ENCODE measurements at regions not wholly inside any gene's neighbourhood (a gene's known extent, or its start where the extent isn't known, plus 50 kb on each side); places are given as distances from the start of the nearest gene placed in this dataset.

- peaks cover 6% of the 10 kb centered on the region for H3K27me3 Mint-ChIP-seq (ENCODE audit: insufficient read depth, low read depth, poor library complexity)
- H3K36me3 Mint-ChIP-seq (ENCODE audit: low read depth): no peaks in the 10 kb centered on the region
- H3K9me3 Mint-ChIP-seq: no peaks in the 10 kb centered on the region; the same call in 2 of the 3 replicates
- ATAC-seq: no peak
- Histone ChIP-seq H3K4me2 (no peak overlapping the region), H3K27ac (ENCODE audit: low read depth) (no peak overlapping the region), H3K4me1 (ENCODE audit: insufficient read depth) (no peaks in the 10 kb centered on the region; the same call in 1 of the 2 replicates), H3K4me3 (no peak overlapping the region), H3F3A (replicated peaks; ENCODE audit: low read depth) (no peaks in the 10 kb centered on the region), H4K20me1 (replicated peaks; ENCODE audit: insufficient read depth) (no peaks in the 10 kb centered on the region), H3K9me2 (ENCODE audit: insufficient read depth) (no peaks in the 10 kb centered on the region), H2AFZ (peak overlapping the region; percentile 81; the same call in 1 of the 2 replicates), H3K79me2 (replicated peaks; ENCODE audit: insufficient read depth) (no peaks in the 10 kb centered on the region), H3K27me3 (ENCODE audit: insufficient read depth) (no peaks in the 10 kb centered on the region), H3K36me3 (ENCODE audit: insufficient read depth) (no peaks in the 10 kb centered on the region)
- peaks cover 3% of the 10 kb centered on the region for H3K4me1 Mint-ChIP-seq
- H3K27ac Mint-ChIP-seq: no peak overlapping the region
- no peak overlapping the region for H3K4me3 Mint-ChIP-seq
- no peak for DNase-seq (ENCODE audit: low spot score)
- TF ChIP-seq ZNF462 (CRISPR knock-in tag; IDR thresholded peaks at IDR 0.05) (no peak), STAT1 (IDR thresholded peaks at IDR 0.05; ENCODE audit: unreplicated experiment) (no peak), NANOG (IDR thresholded peaks at IDR 0.05; ENCODE audit: borderline replicate concordance) (no peak), CTCF (conservative IDR thresholded peaks at IDR 0.05; ENCODE audit: low read depth in 2 of 2) (no peak), EZH2phosphoT487 (IDR thresholded peaks at IDR 0.05; ENCODE audit: unreplicated experiment) (no peak), ETS1 (IDR thresholded peaks at IDR 0.05) (no peak), EZH2 (IDR thresholded peaks at IDR 0.05; ENCODE audit: low read depth, unreplicated experiment) (no peak), REST (IDR thresholded peaks at IDR 0.05; ENCODE audit: unreplicated experiment) (no peak), POLR2AphosphoS5 (IDR thresholded peaks at IDR 0.05; ENCODE audit: low read depth) (no peak), CREB1 (CRISPR knock-in tag; IDR thresholded peaks at IDR 0.05; ENCODE audit: low read depth) (no peak), JUNB (IDR thresholded peaks at IDR 0.05; ENCODE audit: unreplicated experiment) (no peak), ZNF114 (CRISPR knock-in tag; IDR thresholded peaks at IDR 0.05) (no peak), ZNF331 (CRISPR knock-in tag; IDR thresholded peaks at IDR 0.05; ENCODE audit: low read depth) (no peak)
Measured at GRCh38 chr18:63062246-63062645, 257.3 kb downstream of the BCL2 start.
